HepG2 (cell line): ENCODE measurements at regions not wholly inside any gene's neighbourhood (a gene's known extent, or its start where the extent isn't known, plus 50 kb on each side); places are given as distances from the start of the nearest gene placed in this dataset.

ENCODE experiments used
- DDIT3 ChIP-seq: sonication (generic); formaldehyde crosslinking; IDR thresholded peaks from 2 replicates; pipeline ENCODE4 v1.4.0; 2020; ENCODE audit warnings: mild to moderate bottlenecking, missing genetic modification reagents
- FIP1L1 ChIP-seq: fragments of 200-400 bp; formaldehyde crosslinking; IDR thresholded peaks from 2 replicates; pipeline ENCODE4 v1.6.1; 2018; ENCODE audit warnings: low read depth, mild to moderate bottlenecking, low read length, moderate library complexity, borderline replicate concordance; ENCODE audit not compliant: insufficient read depth
- GPN1 ChIP-seq: sonication (generic); formaldehyde crosslinking; IDR thresholded peaks from 2 replicates; pipeline ENCODE4 v1.5.1; 2020; ENCODE audit warnings: missing genetic modification reagents, borderline replicate concordance
- MLXIP ChIP-seq: sonication (generic); formaldehyde crosslinking; IDR thresholded peaks from 2 replicates; pipeline ENCODE4 v1.9.0; 2021; ENCODE audit warnings: missing genetic modification reagents, borderline replicate concordance
- NPAS2 ChIP-seq: sonication (generic); formaldehyde crosslinking; IDR thresholded peaks from 2 replicates; pipeline ENCODE4 v1.8.0; 2022; ENCODE audit warnings: mild to moderate bottlenecking, missing genetic modification reagents, borderline replicate concordance
- NR2C2 ChIP-seq: sonication (generic); formaldehyde crosslinking; IDR thresholded peaks from 2 replicates; pipeline ENCODE4 v1.4.0; 2020; ENCODE audit warnings: missing genetic modification reagents, mild to moderate bottlenecking, moderate library complexity, borderline replicate concordance
- TP53 ChIP-seq: sonication (generic); formaldehyde crosslinking; conservative IDR thresholded peaks from 2 replicates; pipeline ENCODE4 v1.4.0; 2020; ENCODE audit warnings: missing genetic modification reagents
- ZNF280D ChIP-seq: sonication (generic); formaldehyde crosslinking; IDR thresholded peaks from 2 replicates; pipeline ENCODE4 v1.5.1; 2020; ENCODE audit warnings: mild to moderate bottlenecking, missing genetic modification reagents
- ZNF766 ChIP-seq: sonication (generic); formaldehyde crosslinking; IDR thresholded peaks from 2 replicates; pipeline ENCODE4 v1.5.0; 2020; ENCODE audit warnings: missing genetic modification reagents, borderline replicate concordance

GRCh38 chr6:41464481-41464880, 81.7 kb upstream of the FOXP4 start (continued):
- no peak for TF ChIP-seq NR2C2 (CRISPR knock-in tag)
- no peak for TF ChIP-seq MLXIP (CRISPR knock-in tag)
- no peak for TF ChIP-seq ZNF280D (CRISPR knock-in tag)
- TF ChIP-seq TP53, result no peak
- TF ChIP-seq GPN1, result no peak
- no peak for TF ChIP-seq FIP1L1
- TF ChIP-seq ZNF766 (CRISPR knock-in tag), result no peak
- no peak for TF ChIP-seq NPAS2 (CRISPR knock-in tag)
- TF ChIP-seq DDIT3, result no peak
- TF ChIP-seq, all 625 proteins: peak for 0
